IPS-18a (cell line): ENCODE measurements at regions not wholly inside any gene's neighbourhood (a gene's known extent, or its start where the extent isn't known, plus 50 kb on each side); places are given as distances from the start of the nearest gene placed in this dataset.
"Not testable (repeated sequence)": the region's sequence is repeated elsewhere in the genome, so short reads cannot be mapped to it uniquely, and the experiment has no call there.

Experiments used
- H3K27ac ChIP-seq: one replicate; pipeline ENCODE4 v1.5.1; 2013; ENCODE audit warnings: low read length
- H3K27me3 ChIP-seq: one replicate; pipeline ENCODE4 v1.6.1; 2013; ENCODE audit warnings: mild to moderate bottlenecking, low read length; ENCODE audit not compliant: control insufficient read depth, insufficient read depth
- H3K36me3 ChIP-seq: one replicate; pipeline ENCODE4 v1.6.1; 2013; ENCODE audit warnings: low read depth, low read length; ENCODE audit not compliant: control insufficient read depth
- H3K4me1 ChIP-seq: one replicate; pipeline ENCODE4 v1.6.1; 2013; ENCODE audit warnings: low read depth, low read length; ENCODE audit not compliant: control insufficient read depth
- H3K4me3 ChIP-seq: one replicate; pipeline ENCODE4 v1.5.1; 2013; ENCODE audit warnings: low read length
- H3K9ac ChIP-seq: one replicate; pipeline ENCODE4 v1.6.1; 2013; ENCODE audit warnings: mild to moderate bottlenecking, low read length, moderate library complexity
- H3K9me3 ChIP-seq: one replicate; pipeline ENCODE4 v1.6.1; 2013; ENCODE audit warnings: low read depth, low read length; ENCODE audit not compliant: control insufficient read depth

DNA sequence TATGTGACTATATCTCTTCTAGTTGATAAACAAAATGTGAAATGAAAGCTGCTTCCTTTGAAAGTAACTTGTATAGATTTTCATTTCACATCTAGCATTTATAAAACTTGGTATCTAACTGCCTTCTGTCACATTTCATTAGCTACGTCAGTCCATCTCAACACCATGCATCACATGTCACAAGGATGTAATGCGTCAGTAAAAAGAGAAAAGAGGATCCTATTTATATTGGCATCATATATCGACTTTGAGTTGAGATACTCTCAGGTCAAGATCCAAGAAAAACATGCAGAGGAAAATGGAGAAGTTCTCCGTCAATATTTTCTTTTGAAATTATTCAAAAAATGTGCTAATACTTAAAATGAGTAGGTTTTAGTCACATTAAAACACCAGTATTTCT, 1211.2 kb downstream of the EFNA5 start:
- H3K9ac ChIP-seq, result no peak overlapping the region
- no peaks in the 10 kb centered on the region for H3K9me3 ChIP-seq
- H3K36me3 ChIP-seq, result no peaks in the 10 kb centered on the region
- H3K4me1 ChIP-seq, result peaks cover 4% of the 10 kb centered on the region
- H3K27me3 ChIP-seq, result no peaks in the 10 kb centered on the region
- no peak overlapping the region for H3K27ac ChIP-seq
- no peak overlapping the region for H3K4me3 ChIP-seq

DNA sequence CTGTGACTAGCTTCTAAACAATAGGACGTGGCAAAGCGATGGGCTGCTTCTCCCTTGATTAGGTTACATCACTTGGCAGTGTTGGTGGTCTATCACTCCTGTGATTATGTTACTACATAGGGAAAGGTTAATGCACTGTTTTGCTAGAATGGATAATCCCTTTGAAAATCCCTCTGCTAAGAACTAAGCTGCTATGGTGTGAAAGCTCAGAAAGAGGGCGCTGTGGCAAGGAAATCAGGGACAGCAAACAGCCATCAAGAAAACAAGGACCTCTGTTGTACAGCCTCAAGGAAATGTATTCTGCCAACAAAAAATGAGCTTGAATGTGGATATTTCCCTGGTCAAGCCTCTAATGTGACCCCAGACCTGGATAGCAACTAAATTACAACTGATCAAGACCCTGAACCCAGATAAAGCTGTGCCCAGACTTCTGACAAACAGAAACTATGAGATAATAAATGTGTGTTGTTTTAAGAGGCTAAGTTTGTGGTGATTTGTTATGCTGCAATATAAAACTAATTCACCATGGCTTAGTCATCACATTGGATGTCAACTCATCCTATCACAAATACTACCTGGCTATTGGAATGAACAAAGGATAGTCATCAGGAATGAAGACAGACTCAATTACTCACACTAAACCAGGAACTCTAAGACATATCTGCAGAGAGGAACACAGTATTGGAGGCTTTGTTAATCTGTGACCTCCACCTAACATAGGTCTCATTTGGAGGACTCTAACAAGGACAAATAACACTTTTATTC, 1215.9 kb downstream of the EFNA5 start:
- Histone ChIP-seq H3K27ac (no peak overlapping the region), H3K9ac (no peak overlapping the region), H3K4me3 (no peak overlapping the region), H3K27me3 (no peaks in the 10 kb centered on the region), H3K4me1 (peaks cover 5% of the 10 kb centered on the region), H3K36me3 (no peaks in the 10 kb centered on the region), H3K9me3 (no peaks in the 10 kb centered on the region)

DNA sequence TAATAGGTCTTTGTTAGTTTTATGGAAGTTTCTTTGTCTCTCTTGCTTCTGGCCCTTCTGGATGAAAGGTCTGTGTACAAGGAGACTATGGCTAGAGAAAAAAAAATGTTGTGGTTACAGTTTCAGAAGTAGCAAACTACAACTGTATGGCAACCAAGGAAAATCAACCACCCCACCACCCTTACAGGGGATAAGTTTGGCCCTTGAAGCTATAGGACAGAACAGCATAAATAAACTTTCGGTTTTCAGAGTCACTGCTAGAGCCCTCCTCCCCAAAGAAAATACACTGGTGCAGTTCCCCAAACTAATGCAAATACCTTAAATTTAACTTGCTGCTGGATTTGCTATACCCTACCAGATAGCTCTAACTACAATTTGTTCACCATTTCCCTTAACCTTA, 1216.7 kb downstream of the EFNA5 start:
- no peak overlapping the region for H3K9ac ChIP-seq
- no peaks in the 10 kb centered on the region for H3K36me3 ChIP-seq
- no peak overlapping the region for H3K27ac ChIP-seq
- no peaks in the 10 kb centered on the region for H3K27me3 ChIP-seq
- H3K4me1 ChIP-seq, result peaks cover 5% of the 10 kb centered on the region
- H3K9me3 ChIP-seq, result no peaks in the 10 kb centered on the region
- no peak overlapping the region for H3K4me3 ChIP-seq

DNA sequence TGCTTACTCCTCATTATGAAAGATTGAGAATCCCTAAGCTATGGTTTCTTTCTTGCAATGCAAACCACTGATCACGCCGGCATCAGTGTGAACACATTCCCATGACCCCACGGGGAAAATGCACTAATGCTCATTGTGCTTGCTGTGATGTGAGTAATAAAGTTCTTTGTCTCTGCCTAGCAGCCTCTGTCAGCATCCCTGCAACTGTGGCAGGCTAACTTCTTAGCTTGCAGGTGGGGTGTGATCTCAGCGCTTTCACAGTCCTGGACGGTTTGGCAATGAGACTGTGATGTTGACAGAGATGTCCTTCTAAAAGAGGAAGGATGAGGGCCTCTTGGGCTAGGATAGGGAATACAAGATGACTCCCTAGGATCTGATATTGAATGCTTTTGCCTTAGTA, 1218.7 kb downstream of the EFNA5 start:
- H3K27me3 ChIP-seq, result no peaks in the 10 kb centered on the region
- H3K27ac ChIP-seq, result no peak overlapping the region
- peaks cover 5% of the 10 kb centered on the region for H3K4me1 ChIP-seq
- H3K4me3 ChIP-seq, result no peak overlapping the region
- peaks cover 3% of the 10 kb centered on the region for H3K9me3 ChIP-seq
- H3K9ac ChIP-seq, result no peak overlapping the region
- no peaks in the 10 kb centered on the region for H3K36me3 ChIP-seq

DNA sequence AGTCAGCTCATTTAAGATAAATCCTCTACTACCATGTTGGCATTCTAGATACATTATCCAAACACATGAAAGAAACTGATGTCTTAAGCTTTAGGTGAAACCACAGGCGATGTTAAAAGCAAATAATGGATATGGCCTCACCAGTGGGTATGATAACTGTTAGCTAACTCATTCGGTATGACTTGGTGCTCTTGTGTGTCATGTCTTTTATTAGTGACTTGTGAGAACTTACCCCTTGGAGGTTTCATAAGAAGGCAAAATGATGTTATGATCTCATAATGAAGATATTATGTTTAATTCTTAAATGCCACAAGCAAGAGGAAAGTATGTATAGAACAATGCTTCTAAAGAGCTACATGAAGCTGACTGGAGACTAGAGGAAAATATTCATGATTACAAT, 1227.0 kb downstream of the EFNA5 start:
- Histone ChIP-seq H3K36me3 (no peaks in the 10 kb centered on the region), H3K4me3 (no peak overlapping the region), H3K9ac (no peak overlapping the region), H3K9me3 (peaks cover 3% of the 10 kb centered on the region), H3K27me3 (no peaks in the 10 kb centered on the region), H3K4me1 (no peaks in the 10 kb centered on the region), H3K27ac (no peak overlapping the region)

GRCh38 chr5:106435185-106435584, 1235.6 kb downstream of the EFNA5 start:
- no peak overlapping the region for H3K9ac ChIP-seq
- H3K9me3 ChIP-seq, result peaks cover 6% of the 10 kb centered on the region
- no peaks in the 10 kb centered on the region for H3K27me3 ChIP-seq
- H3K4me3 ChIP-seq, result no peak overlapping the region
- no peak overlapping the region for H3K27ac ChIP-seq
- no peaks in the 10 kb centered on the region for H3K4me1 ChIP-seq
- no peaks in the 10 kb centered on the region for H3K36me3 ChIP-seq

DNA sequence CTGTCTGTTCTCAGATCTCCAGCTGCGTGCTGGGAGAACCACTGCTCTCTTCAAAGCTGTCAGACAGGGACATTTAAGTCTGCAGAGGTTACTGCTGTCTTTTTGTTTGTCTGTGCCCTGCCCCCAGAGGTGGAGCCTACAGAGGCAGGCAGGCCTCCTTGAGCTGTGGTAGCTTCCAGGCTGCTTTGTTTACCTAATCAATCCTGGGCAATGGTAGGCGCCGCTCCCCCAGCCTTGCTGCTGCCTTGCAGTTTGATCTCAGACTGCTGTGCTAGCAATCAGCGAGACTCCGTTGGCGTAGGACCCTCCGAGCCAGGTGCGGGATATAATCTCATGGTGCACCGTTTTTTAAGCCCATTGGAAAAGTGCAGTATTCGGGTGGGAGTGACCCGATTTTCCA, 1240.0 kb downstream of the EFNA5 start:
- not testable (repeated sequence) for H3K36me3 ChIP-seq, H3K4me3 ChIP-seq, H3K27me3 ChIP-seq, H3K9ac ChIP-seq, H3K4me1 ChIP-seq, H3K27ac ChIP-seq, H3K9me3 ChIP-seq

- H3K36me3 ChIP-seq, result no peaks in the 10 kb centered on the region
- H3K4me1 ChIP-seq, result no peaks in the 10 kb centered on the region
- H3K27me3 ChIP-seq, result no peaks in the 10 kb centered on the region
- H3K9ac ChIP-seq, result no peak overlapping the region
- H3K9me3 ChIP-seq, result peaks cover 7% of the 10 kb centered on the region
- H3K27ac ChIP-seq, result no peak overlapping the region
- H3K4me3 ChIP-seq, result no peak overlapping the region
Observed at GRCh38 chr5:106423109-106423897, 1247.4 kb downstream of the EFNA5 start.

- Histone ChIP-seq H3K36me3 (no peaks in the 10 kb centered on the region), H3K27ac (no peak overlapping the region), H3K4me1 (no peaks in the 10 kb centered on the region), H3K4me3 (no peak overlapping the region), H3K27me3 (no peaks in the 10 kb centered on the region), H3K9me3 (peaks cover 7% of the 10 kb centered on the region), H3K9ac (no peak overlapping the region)
Observed at GRCh38 chr5:106420102-106420501, 1250.6 kb downstream of the EFNA5 start.

GRCh38 chr5:106418196-106418595, 1252.5 kb downstream of the EFNA5 start:
- H3K36me3 ChIP-seq, result no peaks in the 10 kb centered on the region
- no peaks in the 10 kb centered on the region for H3K4me1 ChIP-seq
- H3K9me3 ChIP-seq, result peaks cover 6% of the 10 kb centered on the region
- H3K27me3 ChIP-seq, result no peaks in the 10 kb centered on the region
- H3K9ac ChIP-seq, result no peak overlapping the region
- H3K4me3 ChIP-seq, result no peak overlapping the region
- no peak overlapping the region for H3K27ac ChIP-seq

GRCh38 chr5:106417566-106417965, 1253.2 kb downstream of the EFNA5 start:
- Histone ChIP-seq H3K27ac (no peak overlapping the region), H3K9me3 (peaks cover under 1% of the 10 kb centered on the region), H3K4me1 (no peaks in the 10 kb centered on the region), H3K4me3 (no peak overlapping the region), H3K9ac (no peak overlapping the region), H3K36me3 (no peaks in the 10 kb centered on the region), H3K27me3 (no peaks in the 10 kb centered on the region)

DNA sequence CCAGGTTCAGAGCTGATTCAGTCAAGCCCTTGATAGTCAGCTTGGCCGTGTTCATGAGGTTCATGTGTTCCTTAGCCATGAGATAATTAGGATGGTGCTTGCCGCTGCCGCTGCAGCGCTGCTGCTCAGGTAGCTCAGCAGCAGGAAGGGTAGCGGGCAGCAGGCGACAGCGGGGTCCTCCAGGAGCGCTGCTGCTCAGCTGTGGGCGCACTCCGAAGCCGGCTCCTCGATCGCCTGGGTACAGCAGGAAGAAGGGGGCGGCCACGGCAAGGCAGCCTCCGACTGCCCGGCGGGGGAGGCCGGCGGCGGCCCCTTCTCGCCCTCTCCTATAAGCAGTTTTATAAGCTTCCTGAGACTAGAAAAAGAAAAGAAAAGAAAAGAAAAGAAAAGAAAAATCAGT, 1253.6 kb downstream of the EFNA5 start:
- no peaks in the 10 kb centered on the region for H3K27me3 ChIP-seq
- no peak overlapping the region for H3K4me3 ChIP-seq
- H3K4me1 ChIP-seq, result no peaks in the 10 kb centered on the region
- H3K9me3 ChIP-seq, result no peaks in the 10 kb centered on the region
- no peak overlapping the region for H3K9ac ChIP-seq
- H3K36me3 ChIP-seq, result no peaks in the 10 kb centered on the region
- no peak overlapping the region for H3K27ac ChIP-seq
